Lung microvascular endothelial cell (primary cell): ENCODE measurements at regions not wholly inside any gene's neighbourhood (a gene's known extent, or its start where the extent isn't known, plus 50 kb on each side); places are given as distances from the start of the nearest gene placed in this dataset.
A peak's percentile ranks its signal among the peaks of the same experiment; 100 is the strongest.

Experiments
- DNase-seq, 2 donors: peaks; one replicate each; pipeline versions ENCODE4 v3.0.0 to v3.0.0-alpha.2; 2010; ENCODE audit warnings: low read depth in 2 of 2

- no peak for DNase-seq
Observed at GRCh38 chr13:54162069-54162468, 1133.5 kb downstream of the OLFM4 start.

GRCh38 chr13:54165581-54166215, 1137.1 kb downstream of the OLFM4 start:
- no peak for DNase-seq

- no peak for DNase-seq
Observed at GRCh38 chr13:54173996-54174395, 1145.4 kb downstream of the OLFM4 start.

- no peak for DNase-seq
Observed at GRCh38 chr13:54175466-54175865, 1146.9 kb downstream of the OLFM4 start.

- DNase-seq: no peak
Observed at GRCh38 chr13:54177466-54177865, 1148.9 kb downstream of the OLFM4 start.

- no peak for DNase-seq
Observed at GRCh38 chr13:54183166-54183565, 1154.6 kb downstream of the OLFM4 start.

- no peak for DNase-seq
Observed at GRCh38 chr13:54183728-54184127, 1155.1 kb downstream of the OLFM4 start.

GRCh38 chr13:54184576-54184975, 1156.0 kb downstream of the OLFM4 start:
- no peak for DNase-seq

GRCh38 chr13:54185101-54185500, 1156.5 kb downstream of the OLFM4 start:
- no peak for DNase-seq

- DNase-seq: no peak
Observed at GRCh38 chr13:54185785-54186184, 1157.2 kb downstream of the OLFM4 start.

- DNase-seq: no peak
Observed at GRCh38 chr13:54187461-54187860, 1158.8 kb downstream of the OLFM4 start.

- no peak for DNase-seq
Observed at GRCh38 chr13:54194233-54195024, 1165.8 kb downstream of the OLFM4 start.

GRCh38 chr13:54196684-54197083, 1168.1 kb downstream of the OLFM4 start:
- DNase-seq: no peak

- DNase-seq: no peak
Observed at GRCh38 chr13:54198911-54199310, 1170.3 kb downstream of the OLFM4 start.

- no peak for DNase-seq
Observed at GRCh38 chr13:54206626-54207025, 1178.0 kb downstream of the OLFM4 start.

GRCh38 chr13:54210397-54211049, 1181.9 kb downstream of the OLFM4 start:
- no peak for DNase-seq

- DNase-seq: no peak
Observed at GRCh38 chr13:54216221-54216620, 1187.6 kb downstream of the OLFM4 start.

- DNase-seq: no peak
Observed at GRCh38 chr13:54226876-54227275, 1198.3 kb downstream of the OLFM4 start.

GRCh38 chr13:54232700-54233099, 1204.1 kb downstream of the OLFM4 start:
- DNase-seq: no peak

GRCh38 chr13:54234607-54235006, 1206.0 kb downstream of the OLFM4 start:
- no peak for DNase-seq

- DNase-seq: peak in 1 of 2 donors; percentile 0
Observed at GRCh38 chr13:54241719-54242118, 1213.1 kb downstream of the OLFM4 start.

GRCh38 chr13:54248306-54248705, 1219.7 kb downstream of the OLFM4 start:
- no peak for DNase-seq

- DNase-seq: no peak
Observed at GRCh38 chr13:54261856-54262255, 1233.2 kb downstream of the OLFM4 start.
